OCI-LY1 (cell line): ENCODE measurements at regions not wholly inside any gene's neighbourhood (a gene's known extent, or its start where the extent isn't known, plus 50 kb on each side); places are given as distances from the start of the nearest gene placed in this dataset.

Source experiments
- H2AFZ ChIP-seq: fragments of 200-600 bp; sonication (generic), shearing (Covaris generic); 2 replicates; pipeline ENCODE4 v1.6.0; 2014; ENCODE audit warnings: antibody characterized with exemption, mild to moderate bottlenecking, low read length
- H3F3A ChIP-seq: fragments of 200-600 bp; sonication (generic), shearing (Covaris generic); 2 replicates; pipeline ENCODE4 v1.6.0; 2014; ENCODE audit warnings: mild to moderate bottlenecking, antibody characterized with exemption, low read length, moderate library complexity; ENCODE audit not compliant: insufficient read depth
- H3K27ac ChIP-seq: fragments of 200-600 bp; sonication (generic); 2 replicates; pipeline ENCODE4 v1.5.1; 2014; ENCODE audit warnings: low read length, mixed run types, mild to moderate bottlenecking, low read depth; ENCODE audit not compliant: poor library complexity, severe bottlenecking
- H3K27me3 ChIP-seq: fragments of 200-600 bp; sonication (generic); 2 replicates; pipeline ENCODE4 v1.6.0; 2014; ENCODE audit warnings: antibody characterized with exemption, mild to moderate bottlenecking, low read length, moderate library complexity; ENCODE audit not compliant: insufficient read depth
- H3K36me3 ChIP-seq: fragments of 200-600 bp; sonication (generic); 2 replicates; pipeline ENCODE4 v1.6.1; 2014; ENCODE audit warnings: mild to moderate bottlenecking, antibody characterized with exemption, low read length, moderate library complexity, mixed read lengths; ENCODE audit not compliant: insufficient read depth
- H3K4me1 ChIP-seq: fragments of 200-600 bp; sonication (generic); 2 replicates; pipeline ENCODE4 v1.5.1; 2014; ENCODE audit warnings: mild to moderate bottlenecking, low read length, moderate library complexity; ENCODE audit not compliant: insufficient read depth, severe bottlenecking
- H3K4me2 ChIP-seq: fragments of 200-600 bp; sonication (generic), shearing (Covaris generic); 2 replicates; pipeline ENCODE4 v1.6.1; 2014; ENCODE audit warnings: low read length
- H3K4me3 ChIP-seq: fragments of 200-600 bp; sonication (generic); 2 replicates; pipeline ENCODE4 v1.5.1; 2014; ENCODE audit warnings: low read length, low read depth, mild to moderate bottlenecking, mixed read lengths; ENCODE audit not compliant: poor library complexity, severe bottlenecking
- H3K79me2 ChIP-seq: fragments of 200-600 bp; shearing (Covaris generic); 2 replicates; pipeline ENCODE4 v1.6.1; 2016; ENCODE audit warnings: mixed run types, low read length, mixed read lengths; ENCODE audit not compliant: insufficient read depth
- H3K9ac ChIP-seq: fragments of 200-600 bp; sonication (generic), shearing (Covaris generic); 2 replicates; pipeline ENCODE4 v1.6.1; 2014; ENCODE audit warnings: mild to moderate bottlenecking, low read length, mixed read lengths
- H3K9me2 ChIP-seq: fragments of 200-600 bp; sonication (generic), shearing (Covaris generic); 2 replicates; pipeline ENCODE4 v1.6.1; 2014; ENCODE audit warnings: low read depth, mild to moderate bottlenecking, low read length, mixed read lengths
- H3K9me3 ChIP-seq: fragments of 200-600 bp; shearing (Covaris generic); 2 replicates; pipeline ENCODE4 v1.6.1; 2014; ENCODE audit warnings: low read length, mixed read lengths
- H4K20me1 ChIP-seq: fragments of 200-600 bp; sonication (generic), shearing (Covaris generic); 2 replicates; pipeline ENCODE4 v1.6.0; 2016; ENCODE audit warnings: mild to moderate bottlenecking, low read length; ENCODE audit not compliant: insufficient read depth
- EZH2 ChIP-seq: fragments of 200-600 bp; sonication (generic), shearing (Covaris generic); IDR thresholded peaks from 2 replicates; pipeline ENCODE4 v1.8.0; 2017; ENCODE audit warnings: borderline replicate concordance, mixed run types, mild to moderate bottlenecking, antibody characterized with exemption, low read length, moderate library complexity, mixed read lengths
- TF ChIP-seq, protein P1 (sequence below): fragments of 200-600 bp; sonication (generic), shearing (Covaris generic); IDR thresholded peaks from 2 replicates; pipeline ENCODE4 v1.5.1; 2017; ENCODE audit warnings: mild to moderate bottlenecking, antibody characterized with exemption, low read length, moderate library complexity, mixed read lengths

DNA sequence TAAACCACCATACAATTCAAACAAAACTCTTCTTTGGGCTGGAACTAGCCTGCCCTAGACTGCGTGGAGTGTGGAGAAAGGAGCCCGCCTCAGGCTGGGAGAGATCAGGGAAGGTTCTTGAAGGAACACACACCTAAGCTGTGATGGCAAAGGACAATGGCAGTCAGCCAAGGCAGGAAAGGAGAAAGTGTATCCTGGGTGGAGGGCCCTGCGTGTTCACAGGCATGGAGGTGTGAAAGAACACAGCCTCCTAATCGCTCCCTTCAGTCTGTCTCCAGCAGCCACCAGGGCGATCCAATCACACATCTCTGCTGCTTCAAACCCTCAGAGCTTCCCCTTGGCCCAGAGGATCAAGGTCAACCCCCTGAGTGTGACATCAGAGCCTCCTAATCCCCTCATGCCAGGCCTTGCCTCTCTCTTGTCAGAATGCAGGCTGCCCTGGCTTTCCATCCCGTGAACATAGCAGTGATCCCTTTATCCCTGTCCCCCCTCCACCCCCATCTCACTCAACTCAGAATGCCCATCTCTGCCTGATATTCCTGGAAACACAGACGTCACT, 173.0 kb downstream of the KATNIP start:
- Histone ChIP-seq H3K9me3 (no peaks in the 10 kb centered on the region), H3K4me1 (no peaks in the 10 kb centered on the region), H3K9me2 (no peaks in the 10 kb centered on the region), H3K27ac (no peak overlapping the region), H3K79me2 (no peaks in the 10 kb centered on the region), H3K4me3 (no peak overlapping the region), H4K20me1 (no peaks in the 10 kb centered on the region), H3K36me3 (no peaks in the 10 kb centered on the region), H3K4me2 (no peak overlapping the region), H3K9ac (no peak overlapping the region), H3K27me3 (no peaks in the 10 kb centered on the region), H3F3A (no peaks in the 10 kb centered on the region), H2AFZ (no peak overlapping the region)
- TF ChIP-seq, protein P1, sequence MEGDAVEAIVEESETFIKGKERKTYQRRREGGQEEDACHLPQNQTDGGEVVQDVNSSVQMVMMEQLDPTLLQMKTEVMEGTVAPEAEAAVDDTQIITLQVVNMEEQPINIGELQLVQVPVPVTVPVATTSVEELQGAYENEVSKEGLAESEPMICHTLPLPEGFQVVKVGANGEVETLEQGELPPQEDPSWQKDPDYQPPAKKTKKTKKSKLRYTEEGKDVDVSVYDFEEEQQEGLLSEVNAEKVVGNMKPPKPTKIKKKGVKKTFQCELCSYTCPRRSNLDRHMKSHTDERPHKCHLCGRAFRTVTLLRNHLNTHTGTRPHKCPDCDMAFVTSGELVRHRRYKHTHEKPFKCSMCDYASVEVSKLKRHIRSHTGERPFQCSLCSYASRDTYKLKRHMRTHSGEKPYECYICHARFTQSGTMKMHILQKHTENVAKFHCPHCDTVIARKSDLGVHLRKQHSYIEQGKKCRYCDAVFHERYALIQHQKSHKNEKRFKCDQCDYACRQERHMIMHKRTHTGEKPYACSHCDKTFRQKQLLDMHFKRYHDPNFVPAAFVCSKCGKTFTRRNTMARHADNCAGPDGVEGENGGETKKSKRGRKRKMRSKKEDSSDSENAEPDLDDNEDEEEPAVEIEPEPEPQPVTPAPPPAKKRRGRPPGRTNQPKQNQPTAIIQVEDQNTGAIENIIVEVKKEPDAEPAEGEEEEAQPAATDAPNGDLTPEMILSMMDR = no peak
- no peak for TF ChIP-seq EZH2

DNA sequence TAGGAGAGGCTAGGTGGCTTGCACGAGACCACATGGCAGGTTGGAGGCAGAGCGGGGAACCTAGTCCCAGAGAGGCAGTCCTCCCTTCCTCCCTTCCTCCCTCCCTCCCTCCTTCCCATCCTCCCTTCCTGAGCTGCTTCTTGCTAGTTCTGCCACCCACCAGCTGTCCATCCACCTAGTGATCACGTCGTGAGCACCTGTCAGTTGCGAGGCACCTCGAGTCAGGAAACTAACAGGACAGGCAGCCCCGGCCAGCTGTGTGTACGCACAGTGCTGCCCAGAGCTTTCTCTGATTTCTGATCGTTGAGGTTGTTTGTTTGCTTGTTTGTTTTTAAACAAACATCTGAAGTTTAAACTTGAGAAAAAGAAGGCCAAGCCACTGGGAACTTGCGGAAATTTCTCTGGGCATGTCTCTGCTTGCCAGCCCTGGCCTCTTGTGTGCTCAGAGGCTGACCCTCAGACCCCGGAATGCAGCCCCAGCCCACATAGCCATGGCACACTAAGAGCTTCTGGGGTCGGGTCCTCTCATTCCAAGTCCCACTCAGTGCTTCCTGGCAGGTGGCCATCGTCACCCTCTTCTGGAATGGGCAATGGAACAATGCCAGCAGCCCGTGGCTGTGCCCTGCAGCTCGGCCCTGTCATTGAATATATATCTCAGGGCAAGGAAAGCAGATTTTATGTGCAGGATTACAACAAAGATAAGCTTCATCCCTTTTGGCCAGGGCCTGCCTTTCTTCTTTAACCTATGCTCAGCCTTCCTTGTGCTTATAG, 174.0 kb downstream of the KATNIP start:
- Histone ChIP-seq H3K4me2 (no peak overlapping the region), H3K4me1 (no peaks in the 10 kb centered on the region), H2AFZ (no peak overlapping the region), H3K79me2 (no peaks in the 10 kb centered on the region), H3F3A (no peaks in the 10 kb centered on the region), H3K4me3 (no peak overlapping the region), H3K27ac (no peak overlapping the region), H3K9me3 (no peaks in the 10 kb centered on the region), H4K20me1 (no peaks in the 10 kb centered on the region), H3K36me3 (no peaks in the 10 kb centered on the region), H3K27me3 (no peaks in the 10 kb centered on the region), H3K9ac (no peak overlapping the region), H3K9me2 (no peaks in the 10 kb centered on the region)
- TF ChIP-seq EZH2 = no peak
- TF ChIP-seq, protein P1 = no peak

DNA sequence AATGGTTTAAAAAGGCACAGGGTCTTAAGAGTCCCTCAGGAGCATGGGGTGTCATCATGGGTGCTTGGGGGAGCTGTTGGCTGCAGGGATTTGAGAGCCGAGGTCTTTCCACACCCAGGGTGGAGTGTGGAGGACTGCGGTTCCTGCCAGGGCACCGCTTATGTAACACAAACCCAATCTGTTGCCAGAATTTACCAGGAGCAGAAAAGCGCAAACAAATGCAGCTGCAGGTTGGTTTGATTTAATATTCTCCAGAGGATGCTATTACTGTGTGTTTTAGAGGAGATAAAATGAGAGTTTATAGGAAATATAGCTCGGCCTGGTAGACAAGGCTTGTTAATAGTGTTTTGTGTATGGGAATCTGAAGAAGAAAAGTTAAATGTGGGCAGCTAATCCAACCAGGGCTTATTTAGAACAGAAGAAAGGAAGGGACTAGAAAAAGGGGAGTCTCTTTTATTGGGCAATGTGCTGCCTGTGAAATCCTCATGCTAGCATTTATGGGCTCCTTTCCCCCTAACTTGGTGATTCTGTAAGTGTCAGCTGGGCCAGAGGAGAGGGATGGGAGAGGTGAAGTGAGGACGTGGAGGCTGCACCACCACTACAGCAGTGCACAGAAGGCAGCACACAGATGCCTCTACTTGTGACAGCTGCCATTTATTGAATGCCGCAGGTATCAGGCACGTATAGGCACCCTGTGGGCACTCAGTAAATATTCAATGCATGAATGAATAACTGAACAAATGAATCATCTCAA, 174.7 kb downstream of the KATNIP start:
- Histone ChIP-seq H3K4me2 (no peak overlapping the region), H3K36me3 (no peaks in the 10 kb centered on the region), H3K27ac (no peak overlapping the region), H3K9me2 (no peaks in the 10 kb centered on the region), H3K9ac (no peak overlapping the region), H2AFZ (no peak overlapping the region), H3K79me2 (no peaks in the 10 kb centered on the region), H3K27me3 (no peaks in the 10 kb centered on the region), H3F3A (no peaks in the 10 kb centered on the region), H3K4me3 (no peak overlapping the region), H4K20me1 (no peaks in the 10 kb centered on the region), H3K4me1 (no peaks in the 10 kb centered on the region), H3K9me3 (no peaks in the 10 kb centered on the region)
- no peak for TF ChIP-seq EZH2
